Endothelial cell of umbilical vein (primary cell): ENCODE measurements at regions not wholly inside any gene's neighbourhood (a gene's known extent, or its start where the extent isn't known, plus 50 kb on each side); places are given as distances from the start of the nearest gene placed in this dataset.

Source experiments
- BruUV-seq: library from RNA; stranded (reverse); fragments of 400-500 nt; replicated peaks from 2 replicates; lab custom pipeline; 2021; lab: Mats Ljungman, UMichigan
- CTCF ChIA-PET: fragments of 300-600, 350-600 bp; sonication (Branson Sonifier 250); formaldehyde crosslinking; loops from one replicate; lab custom pipeline; 2021; ENCODE audit warnings: antibody characterized with exemption, inconsistent platforms; lab: Charles Lee
- POLR2A ChIA-PET: fragments of 300-600, 350-600 bp; sonication (Branson Sonifier 250); formaldehyde crosslinking; loops from one replicate; lab custom pipeline; 2021; ENCODE audit warnings: antibody characterized with exemption, inconsistent platforms; lab: Charles Lee
- DNase-seq: peaks from one replicate; pipeline ENCODE4 v3.0.0-alpha.2; 2011; ENCODE audit warnings: low read depth, low spot score
- FAIRE-seq: peaks from 2 replicates; lab custom pipeline; 2011; peaks lifted over from hg19 to GRCh38; lab: Jason Lieb, UNC
- H2AFZ ChIP-seq: 2 replicates; pipeline ENCODE4 v1.6.0; 2012; ENCODE audit warnings: low read depth, low read length, control low read depth, inconsistent platforms
- H3K27ac ChIP-seq: 2 replicates; pipeline ENCODE4 v1.5.1; 2011; ENCODE audit warnings: low read depth, mild to moderate bottlenecking, control low read depth, low read length, moderate library complexity; ENCODE audit not compliant: insufficient read depth
- H3K27me3 ChIP-seq, 2 experiments: 2 replicates each; pipeline versions ENCODE4 v1.6.0 to v1.6.1; 2011; ENCODE audit warnings: low read length in 2 of 2, mixed read lengths in 1 of 2; ENCODE audit not compliant: control insufficient read depth in 2 of 2, insufficient read depth in 2 of 2
- H3K36me3 ChIP-seq, 2 experiments: 2 replicates in 1 of 2; 3 replicates in 1 of 2; pipeline ENCODE4 v1.5.1; 2011; ENCODE audit warnings: low read length in 2 of 2, mild to moderate bottlenecking in 1 of 2, moderate library complexity in 1 of 2; ENCODE audit not compliant: control insufficient read depth in 2 of 2, insufficient read depth in 2 of 2; ENCODE audit errors: extremely low read depth in 1 of 2
- H3K4me1 ChIP-seq: 3 replicates; pipeline ENCODE4 v1.5.1; 2011; ENCODE audit warnings: mild to moderate bottlenecking, low read length; ENCODE audit not compliant: control insufficient read depth, insufficient read depth; ENCODE audit errors: extremely low read depth
- H3K4me2 ChIP-seq: 2 replicates; pipeline ENCODE4 v1.6.1; 2011; ENCODE audit warnings: low read length, control low read depth, mixed read lengths; ENCODE audit not compliant: insufficient read depth
- H3K4me3 ChIP-seq, 3 experiments: fragments of 200-600 bp in 1 of 3; sonication (generic), shearing (Covaris generic) in 1 of 3; replicated peaks in 1 of 3; 2 replicates each; pipeline ENCODE4 v1.5.1; 2011 to 2016; ENCODE audit warnings: control low read depth in 3 of 3, low read length in 3 of 3, mild to moderate bottlenecking in 2 of 3, inconsistent platforms in 1 of 3, low read depth in 1 of 3, moderate library complexity in 1 of 3; ENCODE audit not compliant: insufficient read depth in 1 of 3
- H3K79me2 ChIP-seq: 2 replicates; pipeline ENCODE4 v1.6.0; 2012; ENCODE audit warnings: low read length, inconsistent platforms; ENCODE audit not compliant: control insufficient read depth, insufficient read depth
- H3K9ac ChIP-seq: replicated peaks from 2 replicates; pipeline ENCODE3; 2011; ENCODE audit warnings: low read length, control low read depth; ENCODE audit not compliant: insufficient read depth; ENCODE audit errors: extremely low read depth
- H3K9me1 ChIP-seq: replicated peaks from 3 replicates; pipeline ENCODE4 v1.6.0; 2011; ENCODE audit warnings: mild to moderate bottlenecking, low read length; ENCODE audit not compliant: control insufficient read depth, insufficient read depth; ENCODE audit errors: extremely low read depth
- H3K9me3 ChIP-seq: replicated peaks from 2 replicates; pipeline ENCODE4 v1.5.1; 2012; ENCODE audit warnings: low read length, inconsistent platforms; ENCODE audit not compliant: control insufficient read depth, insufficient read depth
- H4K20me1 ChIP-seq: replicated peaks from 2 replicates; pipeline ENCODE3; 2011; ENCODE audit warnings: mild to moderate bottlenecking, low read length; ENCODE audit not compliant: control insufficient read depth, insufficient read depth; ENCODE audit errors: extremely low read depth
- CTCF ChIP-seq, 2 donors: IDR thresholded peaks; 1 replicate in 1 of 2; 2 replicates in 1 of 2; pipeline ENCODE4 v1.5.1; 2011; ENCODE audit warnings: low read length in 2 of 2, mild to moderate bottlenecking in 2 of 2, moderate library complexity in 2 of 2, control low read depth in 1 of 2, inconsistent platforms in 1 of 2, low read depth in 1 of 2; ENCODE audit not compliant: insufficient read depth in 1 of 2; ENCODE audit errors: extremely low read depth in 1 of 2
- EZH2 ChIP-seq: IDR thresholded peaks from 2 replicates; pipeline ENCODE4 v1.6.1; 2012; ENCODE audit warnings: borderline replicate concordance, low read depth, mild to moderate bottlenecking, moderate library complexity, low read length, inconsistent platforms; ENCODE audit not compliant: severe bottlenecking
- FOS ChIP-seq: IDR thresholded peaks from 2 replicates; pipeline ENCODE4 v1.6.1; 2011; ENCODE audit warnings: mild to moderate bottlenecking, low read length, moderate library complexity, borderline replicate concordance; ENCODE audit not compliant: insufficient read depth
- GATA2 ChIP-seq: IDR thresholded peaks from 2 replicates; pipeline ENCODE4 v1.7.0; 2011; ENCODE audit warnings: low read depth, mild to moderate bottlenecking, moderate library complexity, mixed read lengths, low read length; ENCODE audit not compliant: insufficient read length, insufficient read depth
- JUN ChIP-seq: IDR thresholded peaks from 2 replicates; pipeline ENCODE4 v1.6.1; 2011; ENCODE audit warnings: borderline replicate concordance, low read depth; ENCODE audit not compliant: insufficient read length, insufficient read depth
- MAX ChIP-seq: IDR thresholded peaks from 2 replicates; pipeline ENCODE4 v1.6.1; 2011; ENCODE audit not compliant: insufficient read depth, insufficient read length
- MYC ChIP-seq: IDR thresholded peaks from one replicate; pipeline ENCODE4 v1.6.1; 2011; ENCODE audit warnings: mild to moderate bottlenecking, low read depth, low read length
- POLR2A ChIP-seq: IDR thresholded peaks from 2 replicates; pipeline ENCODE4 v1.6.1; 2012; ENCODE audit warnings: low read depth, mild to moderate bottlenecking, control low read depth, low read length
- POLR2AphosphoS5 ChIP-seq: IDR thresholded peaks from 2 replicates; pipeline ENCODE4 v1.6.1; 2012; ENCODE audit warnings: low read depth, mild to moderate bottlenecking, control low read depth, low read length, moderate library complexity; ENCODE audit not compliant: insufficient read depth
- dilution Hi-C: fragments of 300-500 bp; cut with MboI; formaldehyde crosslinking; loops from one replicate; pipeline ENCODE4 v1.15.0; 2019; ENCODE audit warnings: low sequenced_read_pairs; ENCODE audit not compliant: extremely low pct_ligation_motif_present
- intact Hi-C: fragments of 100-400 bp; cut with micrococcal nuclease; formaldehyde crosslinking; loops from one replicate; pipeline ENCODE4 v1.10.0; 2022

GRCh38 chr5:84680908-84681307, 296.2 kb upstream of the EDIL3 start:
- Histone ChIP-seq H3K9ac (no peak overlapping the region), H3K9me3 (no peaks in the 10 kb centered on the region), H3K27ac (no peak overlapping the region), H3K4me2 (no peak overlapping the region), H3K36me3 (no peaks in the 10 kb centered on the region), H3K9me1 (no peaks in the 10 kb centered on the region), H3K4me3 (no peak overlapping the region), H3K79me2 (no peaks in the 10 kb centered on the region), H4K20me1 (no peaks in the 10 kb centered on the region), H2AFZ (no peak overlapping the region), H3K27me3 (no peaks in the 10 kb centered on the region), H3K4me1 (no peaks in the 10 kb centered on the region)
- POLR2A ChIA-PET = no interaction called here
- no peak for TF ChIP-seq POLR2A
- TF ChIP-seq FOS = no peak
- TF ChIP-seq EZH2 = no peak
- TF ChIP-seq POLR2AphosphoS5 = no peak
- TF ChIP-seq MAX = no peak
- TF ChIP-seq MYC = no peak
- TF ChIP-seq GATA2 = no peak
- no peak for TF ChIP-seq JUN
- no TSS peak for BruUV-seq
- dilution Hi-C loops = no loop called here
- CTCF ChIA-PET = no interaction called here
- DNase-seq (no peak), FAIRE-seq (no peak)
- intact Hi-C loops = no loop called here

- CTCF ChIA-PET = no interaction called here
- dilution Hi-C loops = no loop called here
- POLR2A ChIA-PET = no interaction called here
Measured at GRCh38 chr5:84673785-84674184, 289.1 kb upstream of the EDIL3 start.

More at GRCh38 chr5:84673785-84674184, 289.1 kb upstream of the EDIL3 start:
- intact Hi-C loops = no loop called here
- H3K4me1 ChIP-seq = no peaks in the 10 kb centered on the region
- H3K4me2 ChIP-seq = no peak overlapping the region
- H3K79me2 ChIP-seq = no peaks in the 10 kb centered on the region
- no TSS peak for BruUV-seq
- H4K20me1 ChIP-seq = no peaks in the 10 kb centered on the region
- no peaks in the 10 kb centered on the region for H3K36me3 ChIP-seq
- no peak overlapping the region for H3K27ac ChIP-seq
- FAIRE-seq (no peak), DNase-seq (no peak)
- H3K9me3 ChIP-seq = no peaks in the 10 kb centered on the region
- no peaks in the 10 kb centered on the region for H3K27me3 ChIP-seq
- H3K9ac ChIP-seq = no peak overlapping the region
- H3K4me3 ChIP-seq = no peak overlapping the region
- no peaks in the 10 kb centered on the region for H3K9me1 ChIP-seq
- TF ChIP-seq MAX = no peak
- no peak for TF ChIP-seq FOS
- TF ChIP-seq JUN = no peak
- no peak for TF ChIP-seq MYC
- no peak for TF ChIP-seq CTCF (IDR thresholded peaks at IDR 0.05; ENCODE audit: extremely low read depth in 1 of 2, insufficient read depth in 1 of 2, low read depth in 1 of 2, low read length in 2 of 2)
- no peak for TF ChIP-seq EZH2
- H2AFZ ChIP-seq = no peak overlapping the region
